ENCODE measurements at regions not wholly inside any gene's neighbourhood (a gene's known extent, or its start where the extent isn't known, plus 50 kb on each side); places are given as distances from the start of the nearest gene placed in this dataset.

DNA sequence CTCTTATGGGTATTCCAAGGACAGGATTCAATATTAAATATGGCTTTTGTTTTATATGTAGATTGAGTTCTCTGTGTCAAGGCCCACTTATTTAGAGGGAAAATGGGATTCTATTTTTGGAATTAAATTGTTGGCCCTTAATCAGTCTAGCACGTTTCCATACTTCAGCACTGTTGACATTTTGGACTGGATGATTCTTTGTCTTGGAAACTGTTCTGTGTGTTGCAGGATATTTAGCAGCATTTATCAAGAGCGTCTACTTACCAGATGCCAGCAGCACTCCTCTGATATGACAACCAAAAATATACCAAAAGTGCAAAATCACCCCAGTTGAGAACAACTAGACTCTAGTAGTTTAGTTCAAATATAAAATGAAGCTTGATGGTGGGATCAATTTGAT, 1027.0 kb upstream of the COX7C start:
- no peak overlapping the region for H3K4me3 ChIP-seq
- Mint-ChIP-seq H3K27ac (no peak overlapping the region), H3K36me3 (no peaks in the 10 kb centered on the region), H3K27me3 (ENCODE audit: insufficient read depth, low read depth) (no peaks in the 10 kb centered on the region), H3K4me3 (no peak overlapping the region), H3K9me3 (peaks cover 5% of the 10 kb centered on the region), H3K4me1 (no peaks in the 10 kb centered on the region)
- no peaks in the 10 kb centered on the region for H3K36me3 ChIP-seq
- no peak overlapping the region for H2AFZ ChIP-seq (replicated peaks)
- no peak overlapping the region for H3K4me2 ChIP-seq
- no peaks in the 10 kb centered on the region for H3K79me2 ChIP-seq (ENCODE audit: low read depth)
- H3F3A ChIP-seq (ENCODE audit: low read depth): no peaks in the 10 kb centered on the region
- no peak for DNase-seq (ENCODE audit: low spot score)
- H3K9me3 ChIP-seq (ENCODE audit: low read depth): no peaks in the 10 kb centered on the region
- H3K27me3 ChIP-seq: no peaks in the 10 kb centered on the region
- no peaks in the 10 kb centered on the region for H4K20me1 ChIP-seq (ENCODE audit: low read depth)
- H3K27ac ChIP-seq: no peak overlapping the region
- no peak for TF ChIP-seq CTCF (IDR thresholded peaks at IDR 0.05)
- TF ChIP-seq EZH2 (IDR thresholded peaks at IDR 0.05): no peak
- no peak for TF ChIP-seq EZH2phosphoT487 (IDR thresholded peaks at IDR 0.05)
- H3K4me1 ChIP-seq: no peaks in the 10 kb centered on the region
- H3K9ac ChIP-seq: no peak overlapping the region

DNA sequence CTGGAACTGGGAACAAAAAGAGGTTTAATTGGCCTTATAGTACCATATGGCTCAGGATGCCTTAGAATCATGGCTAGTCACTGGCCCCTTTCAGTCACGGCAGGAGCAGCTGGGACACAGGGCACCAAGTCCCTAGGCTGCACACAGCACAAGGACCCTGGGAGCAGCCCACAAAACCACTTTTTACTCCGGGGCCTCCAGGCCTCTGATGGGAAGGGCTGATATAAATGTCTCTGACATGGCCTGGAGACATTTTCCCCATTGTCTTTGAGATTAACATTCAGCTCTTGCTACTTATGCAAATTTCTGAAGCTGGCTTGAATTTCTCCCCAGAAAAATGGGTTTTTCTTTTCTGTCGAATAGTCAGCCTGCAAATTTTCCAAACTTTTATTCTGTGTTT, 1026.4 kb upstream of the COX7C start:
- H3K4me1 Mint-ChIP-seq: no peaks in the 10 kb centered on the region
- H3F3A ChIP-seq (ENCODE audit: low read depth): no peaks in the 10 kb centered on the region
- no peaks in the 10 kb centered on the region for H4K20me1 ChIP-seq (ENCODE audit: low read depth)
- no peaks in the 10 kb centered on the region for H3K79me2 ChIP-seq (ENCODE audit: low read depth)
- no peak overlapping the region for H3K27ac ChIP-seq
- H2AFZ ChIP-seq (replicated peaks): no peak overlapping the region
- H3K36me3 ChIP-seq: no peaks in the 10 kb centered on the region
- no peak overlapping the region for H3K4me2 ChIP-seq
- H3K4me1 ChIP-seq: no peaks in the 10 kb centered on the region
- H3K27ac Mint-ChIP-seq: no peak overlapping the region
- H3K4me3 ChIP-seq: no peak overlapping the region
- no peaks in the 10 kb centered on the region for H3K27me3 Mint-ChIP-seq (ENCODE audit: insufficient read depth, low read depth)
- H3K9ac ChIP-seq: no peak overlapping the region
- no peak overlapping the region for H3K4me3 Mint-ChIP-seq
- H3K9me3 Mint-ChIP-seq: peaks cover 3% of the 10 kb centered on the region
- H3K36me3 Mint-ChIP-seq: no peaks in the 10 kb centered on the region
- TF ChIP-seq EZH2phosphoT487 (IDR thresholded peaks at IDR 0.05) (no peak), EZH2 (IDR thresholded peaks at IDR 0.05) (no peak), CTCF (IDR thresholded peaks at IDR 0.05) (no peak)
- no peaks in the 10 kb centered on the region for H3K9me3 ChIP-seq (ENCODE audit: low read depth)
- no peak for DNase-seq (ENCODE audit: low spot score)
- no peaks in the 10 kb centered on the region for H3K27me3 ChIP-seq

DNA sequence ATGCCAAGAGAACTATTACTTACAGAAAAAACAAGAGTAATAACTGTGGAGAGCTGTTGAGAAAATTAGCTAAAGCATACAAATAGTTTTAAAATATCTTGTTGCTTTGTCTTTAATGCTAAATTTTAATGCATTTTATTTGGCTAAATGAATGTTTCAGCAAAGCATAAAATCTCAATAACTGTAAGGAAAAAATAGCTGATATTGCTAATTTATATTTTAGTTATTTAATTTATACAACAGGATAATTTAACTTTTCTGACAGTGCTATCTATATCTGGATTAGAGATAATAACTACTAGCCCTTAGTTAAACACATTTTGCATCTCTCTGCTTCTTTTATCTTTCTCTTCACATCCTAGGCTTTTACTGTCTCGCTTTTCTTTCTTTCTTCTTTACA, 1014.9 kb upstream of the COX7C start:
- no peaks in the 10 kb centered on the region for H3K27me3 ChIP-seq
- TF ChIP-seq EZH2phosphoT487 (IDR thresholded peaks at IDR 0.05) (no peak), CTCF (IDR thresholded peaks at IDR 0.05) (no peak), EZH2 (IDR thresholded peaks at IDR 0.05) (no peak)
- H3K4me3 ChIP-seq: no peak overlapping the region
- no peaks in the 10 kb centered on the region for H3K4me1 ChIP-seq
- no peaks in the 10 kb centered on the region for H3K9me3 Mint-ChIP-seq
- H3K4me2 ChIP-seq: no peak overlapping the region
- H3K36me3 ChIP-seq: no peaks in the 10 kb centered on the region
- no peak overlapping the region for H3K9ac ChIP-seq
- H3F3A ChIP-seq (ENCODE audit: low read depth): no peaks in the 10 kb centered on the region
- DNase-seq (ENCODE audit: low spot score): no peak
- no peak overlapping the region for H3K4me3 Mint-ChIP-seq
- no peak overlapping the region for H2AFZ ChIP-seq (replicated peaks)
- no peak overlapping the region for H3K27ac Mint-ChIP-seq
- H3K27ac ChIP-seq: no peak overlapping the region
- no peaks in the 10 kb centered on the region for H3K36me3 Mint-ChIP-seq
- no peaks in the 10 kb centered on the region for H3K4me1 Mint-ChIP-seq
- H3K9me3 ChIP-seq (ENCODE audit: low read depth): no peaks in the 10 kb centered on the region
- no peaks in the 10 kb centered on the region for H3K27me3 Mint-ChIP-seq (ENCODE audit: insufficient read depth, low read depth)
- no peaks in the 10 kb centered on the region for H3K79me2 ChIP-seq (ENCODE audit: low read depth)
- no peaks in the 10 kb centered on the region for H4K20me1 ChIP-seq (ENCODE audit: low read depth)

- no peaks in the 10 kb centered on the region for H3K36me3 ChIP-seq
Observed at GRCh38 chr5:85604378-85604777, 1013.4 kb upstream of the COX7C start.

More at GRCh38 chr5:85604378-85604777, 1013.4 kb upstream of the COX7C start:
- DNase-seq (ENCODE audit: low spot score): no peak
- H3K27ac Mint-ChIP-seq: no peak overlapping the region
- H3K4me3 Mint-ChIP-seq: no peak overlapping the region
- H3K36me3 Mint-ChIP-seq: no peaks in the 10 kb centered on the region
- H2AFZ ChIP-seq (replicated peaks): no peak overlapping the region
- H3K4me1 Mint-ChIP-seq: no peaks in the 10 kb centered on the region
- no peak overlapping the region for H3K4me3 ChIP-seq
- H3K4me1 ChIP-seq: no peaks in the 10 kb centered on the region
- H3K27ac ChIP-seq: no peak overlapping the region
- H3K27me3 Mint-ChIP-seq (ENCODE audit: insufficient read depth, low read depth): no peaks in the 10 kb centered on the region
- no peaks in the 10 kb centered on the region for H3F3A ChIP-seq (ENCODE audit: low read depth)
- no peak for TF ChIP-seq CTCF (IDR thresholded peaks at IDR 0.05)
- H3K27me3 ChIP-seq: no peaks in the 10 kb centered on the region
- no peaks in the 10 kb centered on the region for H3K9me3 Mint-ChIP-seq
- no peaks in the 10 kb centered on the region for H3K9me3 ChIP-seq (ENCODE audit: low read depth)
- no peaks in the 10 kb centered on the region for H4K20me1 ChIP-seq (ENCODE audit: low read depth)
- no peak overlapping the region for H3K4me2 ChIP-seq
- no peaks in the 10 kb centered on the region for H3K79me2 ChIP-seq (ENCODE audit: low read depth)
- H3K9ac ChIP-seq: no peak overlapping the region

Data from neural progenitor cell (in vitro differentiated cells).